Stimulated activated CD4-positive, alpha-beta T cell treated with anti-CD3 and anti-CD28 coated beads, Interleukin-1b, Interleukin-23, amount 100 ng/mL, for 1 hour (primary cell): ENCODE measurements at regions not wholly inside any gene's neighbourhood (a gene's known extent, or its start where the extent isn't known, plus 50 kb on each side); places are given as distances from the start of the nearest gene placed in this dataset.

Source experiments
- DNase-seq, 2 donors: peaks; one replicate each; pipeline ENCODE4 v3.0.0-alpha.2; 2020; ENCODE audit warnings: low read depth in 2 of 2

GRCh38 chr10:8534891-8535290 lies 480.4 kb downstream of the GATA3 start:
- DNase-seq, result no peak

DNA sequence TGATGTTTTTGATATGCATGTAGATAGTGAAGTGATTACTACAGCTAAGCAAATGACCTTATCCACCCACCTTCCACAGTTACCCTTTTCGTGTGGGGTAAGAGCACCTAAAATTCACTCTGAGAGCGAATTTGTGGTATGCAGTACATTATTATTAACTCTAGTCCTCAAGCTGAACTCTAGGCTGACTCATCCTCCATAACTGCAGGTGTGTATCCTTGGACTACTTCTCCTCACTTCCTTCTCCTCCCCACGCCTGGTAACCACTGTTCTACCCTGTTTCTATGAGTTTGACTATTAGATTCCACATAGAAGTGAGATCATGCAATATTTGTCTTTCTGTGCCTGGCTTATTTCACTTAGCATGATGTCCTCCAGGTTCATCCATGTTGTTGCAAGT lies 484.6 kb downstream of the GATA3 start:
- DNase-seq, result no peak

GRCh38 chr10:8543361-8544056 lies 489.0 kb downstream of the GATA3 start:
- no peak for DNase-seq

DNA sequence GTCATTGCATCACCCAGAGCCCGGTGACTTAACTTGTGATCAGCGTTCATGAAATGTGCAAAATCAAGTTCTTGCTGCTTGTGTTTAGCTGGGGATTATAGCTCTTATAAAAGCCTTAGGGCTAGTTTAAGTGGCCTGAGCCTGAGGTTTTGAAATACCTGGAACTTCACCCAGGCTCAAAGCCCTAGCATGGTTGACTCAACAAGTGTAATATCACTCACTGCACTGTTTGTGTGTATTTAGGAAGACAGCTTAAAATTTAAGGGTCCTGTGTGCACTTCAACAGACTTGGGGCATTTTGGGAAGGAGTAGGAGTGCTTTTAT lies 489.5 kb downstream of the GATA3 start:
- no peak for DNase-seq

GRCh38 chr10:8544500-8544899 lies 490.0 kb downstream of the GATA3 start:
- no peak for DNase-seq

- DNase-seq, result no peak
Observed at GRCh38 chr10:8554574-8554973, 500.1 kb downstream of the GATA3 start.

DNA sequence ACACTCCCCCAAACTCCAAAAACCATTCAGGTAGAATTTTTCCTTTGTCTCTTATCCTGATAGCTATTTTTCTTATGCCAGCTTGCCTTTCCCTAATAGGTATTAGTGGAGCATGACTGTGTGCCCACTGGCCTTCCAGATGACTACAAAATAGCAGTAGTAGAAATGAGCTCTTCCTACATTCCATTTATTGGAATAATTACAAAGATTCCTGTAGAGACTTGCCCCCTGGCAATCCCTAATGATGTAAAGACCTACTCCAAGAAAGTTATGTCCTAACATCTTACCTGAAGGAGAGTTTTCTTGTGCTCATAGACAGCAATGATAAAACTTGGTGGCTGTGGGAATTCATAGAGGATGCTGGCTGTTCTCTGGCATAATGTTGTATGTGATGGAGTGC lies 501.8 kb downstream of the GATA3 start:
- DNase-seq, result no peak

GRCh38 chr10:8563478-8563877 lies 509.0 kb downstream of the GATA3 start:
- DNase-seq, result no peak

- no peak for DNase-seq
Observed at GRCh38 chr10:8566737-8567136, 512.2 kb downstream of the GATA3 start.

DNA sequence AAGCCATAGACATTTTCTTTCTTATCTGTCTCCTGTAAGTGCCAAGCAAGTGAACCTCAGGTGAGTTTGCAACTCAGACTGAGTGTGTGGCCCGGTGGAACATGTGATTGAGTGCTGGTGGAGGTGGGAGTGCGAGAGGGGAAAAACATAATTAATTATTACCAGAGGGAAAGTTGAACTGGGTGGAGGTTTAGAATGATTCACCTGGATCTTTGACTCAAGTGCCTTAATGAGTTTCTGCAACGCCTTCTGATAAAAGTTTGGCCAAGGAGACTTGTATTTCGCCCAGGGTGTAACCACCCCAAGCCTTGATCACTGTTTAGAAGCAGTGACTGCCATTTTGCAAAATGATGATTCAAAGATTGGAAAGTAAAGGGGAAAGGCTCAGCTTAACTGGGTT lies 513.9 kb downstream of the GATA3 start:
- DNase-seq, result no peak

DNA sequence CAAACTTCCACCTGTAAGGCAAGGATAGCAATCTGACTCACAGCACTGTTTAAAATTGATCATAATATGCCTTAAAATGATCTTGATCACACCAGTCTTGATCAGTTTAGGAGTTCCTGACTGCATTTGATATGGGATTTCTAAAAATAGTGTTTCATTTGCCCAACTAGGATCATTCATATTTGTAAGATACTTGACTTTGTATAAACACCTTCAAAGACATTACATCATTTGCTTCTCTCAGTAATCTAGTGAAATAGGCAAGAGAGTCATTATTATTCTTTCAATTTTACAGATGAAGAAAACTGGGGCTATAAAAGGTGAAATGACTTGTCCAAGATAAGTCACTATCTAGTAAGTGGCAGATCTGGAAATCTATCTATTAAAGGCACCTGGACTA lies 521.1 kb downstream of the GATA3 start:
- DNase-seq, result no peak

- DNase-seq, result no peak
Observed at GRCh38 chr10:8576281-8576680, 521.8 kb downstream of the GATA3 start.

DNA sequence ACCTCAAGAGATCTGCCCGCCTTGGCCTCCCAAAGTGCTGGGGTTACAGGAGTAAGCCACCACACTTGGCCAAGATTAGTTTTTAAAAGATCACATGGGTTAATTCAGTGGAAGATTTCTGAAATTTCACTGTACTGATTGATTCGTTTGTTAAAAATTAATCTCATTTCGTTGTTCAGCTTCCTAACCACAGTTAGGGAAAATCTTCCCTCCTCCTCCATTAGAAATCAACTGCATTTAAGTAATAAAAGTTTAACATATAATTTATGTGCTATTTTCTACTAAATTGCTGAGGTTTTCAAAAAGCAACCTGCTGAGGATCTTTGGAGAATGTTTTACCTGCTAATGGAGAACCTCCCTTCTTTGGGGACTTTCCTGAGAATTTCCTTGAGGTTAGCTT lies 522.4 kb downstream of the GATA3 start:
- no peak for DNase-seq

GRCh38 chr10:8577686-8578085 lies 523.2 kb downstream of the GATA3 start:
- DNase-seq, result no peak

- no peak for DNase-seq
Observed at GRCh38 chr10:8581521-8582225, 527.2 kb downstream of the GATA3 start.

DNA sequence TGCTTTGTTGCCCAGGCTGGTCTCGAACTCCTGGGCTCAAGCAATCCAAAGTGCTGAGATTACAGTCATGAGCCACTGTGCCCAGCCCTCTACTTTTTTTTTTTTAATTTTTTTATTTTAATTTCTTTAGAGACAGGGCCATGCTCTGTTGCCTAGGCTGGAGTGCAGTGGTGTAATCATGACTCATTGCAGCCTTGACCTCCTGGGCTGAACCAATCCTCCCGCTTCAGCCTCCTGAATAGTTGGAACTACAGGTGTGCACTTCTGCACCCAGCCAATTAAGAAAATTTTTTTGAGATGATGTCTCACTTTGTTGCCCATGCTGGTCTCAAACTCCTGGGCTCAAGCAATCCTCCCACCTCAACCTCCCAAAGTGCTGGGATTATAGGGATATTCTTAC lies 528.6 kb downstream of the GATA3 start:
- no peak for DNase-seq

DNA sequence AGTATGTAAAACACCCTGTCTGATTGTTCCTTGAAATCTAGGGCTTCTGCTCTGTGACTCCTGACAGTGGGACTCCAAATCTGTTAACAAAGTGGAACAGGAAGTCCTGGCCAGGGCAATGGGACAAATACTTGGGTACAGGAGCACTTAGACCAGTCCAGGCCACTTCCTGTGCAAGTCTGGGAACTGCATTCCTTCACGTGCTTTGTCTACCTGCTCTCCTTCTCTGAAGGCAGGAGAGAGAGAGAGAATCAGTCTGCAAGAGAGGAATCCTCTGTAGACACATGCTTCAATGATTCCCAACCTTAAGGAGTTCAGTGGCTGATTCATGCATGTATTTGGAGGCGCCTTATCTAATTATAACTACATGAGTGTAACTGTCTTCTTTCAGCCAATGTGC lies 530.2 kb downstream of the GATA3 start:
- no peak for DNase-seq

- DNase-seq, result no peak
Observed at GRCh38 chr10:8586504-8586903, 532.0 kb downstream of the GATA3 start.

GRCh38 chr10:8588135-8588534 lies 533.6 kb downstream of the GATA3 start:
- no peak for DNase-seq

- DNase-seq, result no peak
Observed at GRCh38 chr10:8590518-8590917, 536.0 kb downstream of the GATA3 start.

- no peak for DNase-seq
Observed at GRCh38 chr10:8591640-8592039, 537.2 kb downstream of the GATA3 start.

DNA sequence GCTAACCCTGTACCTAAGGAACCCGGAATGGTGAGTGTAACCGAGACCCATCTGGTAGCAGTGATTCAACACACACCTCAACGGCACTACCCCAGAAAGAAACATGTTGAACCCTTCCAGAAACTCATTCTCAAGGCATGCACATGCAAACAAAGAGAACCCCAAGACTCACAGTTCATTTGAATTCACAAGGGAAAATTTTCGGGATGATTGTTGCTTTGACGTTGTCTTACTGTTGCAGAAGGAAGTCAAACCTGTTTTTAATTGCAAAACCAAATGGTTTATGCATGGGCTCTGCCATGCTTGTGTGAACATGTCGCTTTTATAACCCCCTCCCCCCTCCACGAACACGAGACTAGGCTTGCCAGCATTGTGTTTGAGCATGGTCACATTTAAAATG lies 539.7 kb downstream of the GATA3 start:
- no peak for DNase-seq

GRCh38 chr10:8594711-8595110 lies 540.2 kb downstream of the GATA3 start:
- no peak for DNase-seq

GRCh38 chr10:8595140-8595539 lies 540.7 kb downstream of the GATA3 start:
- no peak for DNase-seq
